GM23338 (cell line): ENCODE measurements at regions not wholly inside any gene's neighbourhood (a gene's known extent, or its start where the extent isn't known, plus 50 kb on each side); places are given as distances from the start of the nearest gene placed in this dataset.

Experiments
- ATAC-seq: fragments of 200-7000 bp; cut with Tn5 transposase; 3 replicates; pipeline ENCODE4 v1.9.1; 2020
- DNase-seq: peaks from one replicate; pipeline ENCODE4 v3.0.0-alpha.2; 2015; ENCODE audit warnings: low spot score
- H2AFZ ChIP-seq: fragments of 200-600 bp; sonication (generic); 2 replicates; pipeline ENCODE4 v1.8.0; 2016; ENCODE audit warnings: antibody characterized with exemption, mild to moderate bottlenecking, moderate library complexity
- H3F3A ChIP-seq: fragments of 200-600 bp; sonication (generic); replicated peaks from 2 replicates; pipeline ENCODE4 v1.8.0; 2017; ENCODE audit warnings: antibody characterized with exemption, mixed run types, low read depth
- H3K27ac ChIP-seq: fragments of 200-600 bp; sonication (generic); 2 replicates; pipeline ENCODE4 v1.6.1; 2016; ENCODE audit warnings: low read depth
- H3K27me3 ChIP-seq: fragments of 200-600 bp; sonication (generic); 2 replicates; pipeline ENCODE4 v1.8.0; 2016; ENCODE audit warnings: mild to moderate bottlenecking, mixed run types, moderate library complexity; ENCODE audit not compliant: insufficient read depth
- H3K36me3 ChIP-seq: fragments of 200-600 bp; sonication (generic); 2 replicates; pipeline ENCODE4 v1.8.0; 2016; ENCODE audit warnings: mild to moderate bottlenecking; ENCODE audit not compliant: insufficient read depth
- H3K4me1 ChIP-seq: fragments of 200-600 bp; sonication (generic); 2 replicates; pipeline ENCODE4 v1.8.0; 2016; ENCODE audit warnings: mild to moderate bottlenecking, moderate library complexity; ENCODE audit not compliant: insufficient read depth
- H3K4me2 ChIP-seq: fragments of 200-600 bp; sonication (generic); 2 replicates; pipeline ENCODE4 v1.7.1; 2017; ENCODE audit warnings: mixed run types
- H3K4me3 ChIP-seq: fragments of 200-600 bp; sonication (generic); 2 replicates; pipeline ENCODE4 v1.6.1; 2016; ENCODE audit warnings: mixed run types
- H3K79me2 ChIP-seq: fragments of 200-600 bp; sonication (generic); replicated peaks from 2 replicates; pipeline ENCODE4 v1.8.0; 2017; ENCODE audit warnings: mild to moderate bottlenecking; ENCODE audit not compliant: insufficient read depth
- H3K9me2 ChIP-seq: fragments of 200-600 bp; sonication (generic); 2 replicates; pipeline ENCODE4 v1.8.0; 2017; ENCODE audit not compliant: insufficient read depth
- H4K20me1 ChIP-seq: fragments of 200-600 bp; sonication (generic); replicated peaks from 2 replicates; pipeline ENCODE4 v1.8.0; 2017; ENCODE audit warnings: mild to moderate bottlenecking; ENCODE audit not compliant: insufficient read depth
- H3K27ac Mint-ChIP-seq: 2 replicates; pipeline ENCODE4 v1.8.0; 2020; ENCODE audit warnings: inconsistent platforms, mild to moderate bottlenecking, moderate library complexity, mixed read lengths
- H3K27me3 Mint-ChIP-seq: 3 replicates; pipeline ENCODE4 v1.8.0; 2022; ENCODE audit warnings: low read depth, mild to moderate bottlenecking, moderate library complexity, mixed read lengths, inconsistent platforms; ENCODE audit not compliant: insufficient read depth, poor library complexity
- H3K36me3 Mint-ChIP-seq: 3 replicates; pipeline ENCODE4 v1.8.0; 2021; ENCODE audit warnings: low read depth, mild to moderate bottlenecking, inconsistent platforms, moderate library complexity, mixed read lengths
- H3K4me1 Mint-ChIP-seq: 3 replicates; pipeline ENCODE4 v1.8.0; 2020; ENCODE audit warnings: mild to moderate bottlenecking, inconsistent platforms, mixed read lengths
- H3K4me3 Mint-ChIP-seq: 3 replicates; pipeline ENCODE4 v1.8.0; 2021; ENCODE audit warnings: moderate library complexity, mild to moderate bottlenecking, inconsistent platforms, mixed read lengths
- H3K9me3 Mint-ChIP-seq: 3 replicates; pipeline ENCODE4 v1.8.0; 2020; ENCODE audit warnings: moderate library complexity, mild to moderate bottlenecking, inconsistent platforms, mixed read lengths
- CREB1 ChIP-seq: fragments of 250-450 bp; sonication (Bioruptor Pico); IDR thresholded peaks from 2 replicates; pipeline ENCODE4 v1.5.0; 2020; ENCODE audit warnings: low read depth, mild to moderate bottlenecking, moderate library complexity
- CTCF ChIP-seq, 2 experiments: fragments of 200-600 bp in 1 of 2; sonication (generic) in 1 of 2; conservative IDR thresholded peaks; 2 replicates each; pipeline versions ENCODE4 v1.5.1 to v1.6.1; 2016 to 2017; ENCODE audit warnings: antibody characterized with exemption in 2 of 2, low read depth in 2 of 2, mild to moderate bottlenecking in 2 of 2, moderate library complexity in 1 of 2
- EZH2 ChIP-seq: fragments of 200-600 bp; sonication (generic); IDR thresholded peaks from one replicate; pipeline ENCODE4 v1.8.0; 2017; ENCODE audit warnings: antibody characterized with exemption, mild to moderate bottlenecking, low read depth; ENCODE audit not compliant: unreplicated experiment
- EZH2phosphoT487 ChIP-seq: fragments of 200-600 bp; sonication (generic); IDR thresholded peaks from one replicate; pipeline ENCODE4 v1.8.1; 2018; ENCODE audit warnings: antibody characterized with exemption; ENCODE audit not compliant: unreplicated experiment
- JUNB ChIP-seq: IDR thresholded peaks from one replicate; pipeline ENCODE4 v1.6.1; 2016; ENCODE audit warnings: antibody characterized with exemption; ENCODE audit not compliant: unreplicated experiment
- NANOG ChIP-seq: IDR thresholded peaks from 2 replicates; pipeline ENCODE4 v1.6.1; 2016; ENCODE audit warnings: antibody characterized with exemption, borderline replicate concordance
- POLR2AphosphoS5 ChIP-seq: IDR thresholded peaks from 2 replicates; pipeline ENCODE4 v1.6.1; 2016; ENCODE audit warnings: antibody characterized with exemption, low read depth
- REST ChIP-seq: IDR thresholded peaks from one replicate; pipeline ENCODE4 v1.6.1; 2018; ENCODE audit warnings: antibody characterized with exemption; ENCODE audit not compliant: unreplicated experiment
- STAT1 ChIP-seq: IDR thresholded peaks from one replicate; pipeline ENCODE4 v1.6.1; 2016; ENCODE audit warnings: antibody characterized with exemption; ENCODE audit not compliant: unreplicated experiment
- ZNF114 ChIP-seq: fragments of 250-450 bp; sonication (Bioruptor Pico); IDR thresholded peaks from 2 replicates; pipeline ENCODE4 v1.5.0; 2020; ENCODE audit warnings: mild to moderate bottlenecking, moderate library complexity
- ZNF462 ChIP-seq: fragments of 250-450 bp; sonication (Bioruptor Pico); IDR thresholded peaks from 2 replicates; pipeline ENCODE4 v1.5.0; 2020; ENCODE audit warnings: mild to moderate bottlenecking, moderate library complexity

GRCh38 chr6:33906439-33906838, 102.6 kb upstream of the MLN start (continued):
- TF ChIP-seq CTCF (conservative IDR thresholded peaks at IDR 0.05; ENCODE audit: low read depth in 2 of 2) (no peak), JUNB (no peak), ZNF114 (CRISPR knock-in tag) (no peak)

- peaks cover 13% of the 10 kb centered on the region for H3K27me3 Mint-ChIP-seq
- DNase-seq: no peak
- H3K4me1 Mint-ChIP-seq: peaks cover 24% of the 10 kb centered on the region
- Histone ChIP-seq H3K4me3 (no peak overlapping the region), H3K27me3 (no peaks in the 10 kb centered on the region), H3K4me2 (no peak overlapping the region), H3F3A (no peaks in the 10 kb centered on the region), H4K20me1 (no peaks in the 10 kb centered on the region), H3K4me1 (no peaks in the 10 kb centered on the region), H3K79me2 (no peaks in the 10 kb centered on the region), H2AFZ (no peak overlapping the region), H3K36me3 (no peaks in the 10 kb centered on the region), H3K27ac (no peak overlapping the region), H3K9me2 (no peaks in the 10 kb centered on the region; the same call in 1 of the 2 replicates)
- H3K9me3 Mint-ChIP-seq: no peaks in the 10 kb centered on the region; the same call in 1 of the 3 replicates
- no peaks in the 10 kb centered on the region for H3K36me3 Mint-ChIP-seq
- no peak overlapping the region for H3K4me3 Mint-ChIP-seq
- no peak for ATAC-seq
- H3K27ac Mint-ChIP-seq: no peak overlapping the region
- no peak for TF ChIP-seq POLR2AphosphoS5
- no peak for TF ChIP-seq EZH2phosphoT487
- no peak for TF ChIP-seq ZNF114 (CRISPR knock-in tag)
- no peak for TF ChIP-seq ZNF462
- TF ChIP-seq REST: no peak
- TF ChIP-seq CREB1: no peak
- TF ChIP-seq EZH2: no peak
- TF ChIP-seq JUNB: no peak
- TF ChIP-seq NANOG: no peak
- no peak for TF ChIP-seq STAT1
- no peak for TF ChIP-seq CTCF (conservative IDR thresholded peaks at IDR 0.05; ENCODE audit: low read depth in 2 of 2)
These were observed 101.3 kb upstream of the MLN start for GRCh38 chr6:33905071-33905609.
